H1 (cell line): ENCODE measurements at regions not wholly inside any gene's neighbourhood (a gene's known extent, or its start where the extent isn't known, plus 50 kb on each side); places are given as distances from the start of the nearest gene placed in this dataset.

Experiments used
- CTCF ChIA-PET: fragments of 300-600 bp; sonication (Branson Sonifier 250); formaldehyde crosslinking; loops from one replicate; lab custom pipeline; 2021; ENCODE audit not compliant: partially characterized antibody; lab: Charles Lee
- POLR2A ChIA-PET: fragments of 300-600 bp; sonication (Branson Sonifier 250); formaldehyde crosslinking; loops from one replicate; lab custom pipeline; 2021; ENCODE audit warnings: inconsistent platforms; ENCODE audit not compliant: partially characterized antibody; lab: Charles Lee
- DNase-seq, 2 experiments: peaks; one replicate each; pipeline versions ENCODE4 v3.0.0 to v3.0.0-alpha.2; 2010 to 2022; ENCODE audit warnings: low spot score in 2 of 2, low read depth in 1 of 2, mixed read lengths in 1 of 2
- FAIRE-seq: peaks from 2 replicates; lab custom pipeline; 2011; peaks lifted over from hg19 to GRCh38; lab: Jason Lieb, UNC
- H2AFZ ChIP-seq: 2 replicates; pipeline ENCODE4 v1.8.1; 2012; ENCODE audit warnings: low read length, inconsistent platforms
- H2AK5ac ChIP-seq: 2 replicates; pipeline ENCODE4 v1.6.1; 2013; ENCODE audit warnings: low read depth, low read length
- H2BK120ac ChIP-seq: replicated peaks from 2 replicates; pipeline ENCODE3; 2013; ENCODE audit warnings: low read depth, low read length, inconsistent platforms
- H2BK12ac ChIP-seq: 2 replicates; pipeline ENCODE4 v1.6.1; 2013; ENCODE audit warnings: low read depth, low read length
- H2BK15ac ChIP-seq: 2 replicates; pipeline ENCODE4 v1.6.1; 2013; ENCODE audit warnings: low read length
- H2BK20ac ChIP-seq: 2 replicates; pipeline ENCODE4 v1.6.1; 2013; ENCODE audit warnings: low read length
- H2BK5ac ChIP-seq: 2 replicates; pipeline ENCODE4 v1.6.1; 2013; ENCODE audit warnings: low read depth, low read length
- H3K14ac ChIP-seq: 2 replicates; pipeline ENCODE4 v1.6.1; 2013; ENCODE audit warnings: inconsistent platforms; ENCODE audit not compliant: insufficient read length
- H3K18ac ChIP-seq: 2 replicates; pipeline ENCODE4 v1.6.1; 2013; ENCODE audit warnings: low read length; ENCODE audit errors: extremely low read depth
- H3K23ac ChIP-seq: 2 replicates; pipeline ENCODE4 v1.6.1; 2013; ENCODE audit warnings: inconsistent platforms; ENCODE audit not compliant: insufficient read length
- H3K23me2 ChIP-seq: 2 replicates; pipeline ENCODE4 v1.6.1; 2013; ENCODE audit warnings: low read depth, low read length
- H3K27ac ChIP-seq: 2 replicates; pipeline ENCODE4 v1.6.1; 2011; ENCODE audit warnings: low read depth, low read length, inconsistent platforms
- H3K27me3 ChIP-seq, 4 experiments: replicated peaks in 1 of 4; 1 replicate in 1 of 4; 2 replicates in 3 of 4; pipeline versions ENCODE4 v1.6.1 to v1.8.1; 2011 to 2013; ENCODE audit warnings: low read length in 3 of 4, mild to moderate bottlenecking in 3 of 4, inconsistent platforms in 2 of 4, mixed read lengths in 2 of 4, moderate library complexity in 1 of 4; ENCODE audit not compliant: control insufficient read depth in 3 of 4, insufficient read depth in 3 of 4; ENCODE audit errors: extremely low read depth in 1 of 4
- H3K36me3 ChIP-seq, 4 experiments: 2 replicates each; pipeline versions ENCODE4 v1.6.1 to v1.8.1; 2011 to 2013; ENCODE audit warnings: mild to moderate bottlenecking in 4 of 4, low read length in 3 of 4, moderate library complexity in 2 of 4, control low read depth in 1 of 4, inconsistent platforms in 1 of 4; ENCODE audit not compliant: insufficient read depth in 4 of 4, control insufficient read depth in 2 of 4
- H3K4ac ChIP-seq: replicated peaks from 2 replicates; pipeline ENCODE3; 2013; ENCODE audit warnings: low read length, low read depth, mixed read lengths, inconsistent platforms; ENCODE audit not compliant: insufficient read length
- H3K4me1 ChIP-seq, 4 experiments: replicated peaks in 1 of 4; 1 replicate in 1 of 4; 2 replicates in 3 of 4; pipeline versions ENCODE4 v1.6.1 to v1.8.1; 2011 to 2013; ENCODE audit warnings: low read length in 3 of 4, inconsistent platforms in 2 of 4, mixed read lengths in 1 of 4; ENCODE audit not compliant: insufficient read depth in 4 of 4, control insufficient read depth in 3 of 4
- H3K4me2 ChIP-seq, 2 experiments: 2 replicates each; pipeline versions ENCODE4 v1.6.1 to v1.8.1; 2011 to 2013; ENCODE audit warnings: low read depth in 2 of 2, low read length in 2 of 2, control low read depth in 1 of 2, inconsistent platforms in 1 of 2, mild to moderate bottlenecking in 1 of 2; ENCODE audit not compliant: insufficient read depth in 1 of 2
- H3K4me3 ChIP-seq, 4 experiments: fragments of 200-600, 300-600 bp in 1 of 4; sonication (generic), shearing (Covaris generic), sonication (Bioruptor Twin) in 1 of 4; 2 replicates each; pipeline versions ENCODE4 v1.5.1 to v1.8.1; 2011 to 2016; ENCODE audit warnings: low read length in 4 of 4, low read depth in 3 of 4, control low read depth in 2 of 4, inconsistent platforms in 2 of 4, mild to moderate bottlenecking in 2 of 4, mixed read lengths in 1 of 4, moderate library complexity in 1 of 4; ENCODE audit not compliant: insufficient read depth in 2 of 4; ENCODE audit errors: extremely low read depth in 1 of 4
- H3K56ac ChIP-seq: replicated peaks from 2 replicates; pipeline ENCODE3; 2013; ENCODE audit warnings: low read depth, mild to moderate bottlenecking, mixed read lengths, low read length, inconsistent platforms; ENCODE audit not compliant: insufficient read length
- H3K79me1 ChIP-seq: 2 replicates; pipeline ENCODE4 v1.6.1; 2013; ENCODE audit warnings: low read depth, low read length, control low read depth
- H3K79me2 ChIP-seq, 2 experiments: 2 replicates each; pipeline versions ENCODE4 v1.6.1 to v1.8.1; 2012 to 2013; ENCODE audit warnings: low read length in 2 of 2, mild to moderate bottlenecking in 2 of 2, inconsistent platforms in 1 of 2; ENCODE audit not compliant: insufficient read depth in 2 of 2, control insufficient read depth in 1 of 2
- H3K9ac ChIP-seq, 4 experiments: replicated peaks in 1 of 4; 1 replicate in 1 of 4; 2 replicates in 3 of 4; pipeline versions ENCODE4 v1.6.1 to v1.8.1; 2011 to 2013; ENCODE audit warnings: low read depth in 3 of 4, low read length in 3 of 4, control low read depth in 2 of 4, mild to moderate bottlenecking in 2 of 4, moderate library complexity in 2 of 4, inconsistent platforms in 1 of 4; ENCODE audit errors: extremely low read depth in 1 of 4
- H3K9me3 ChIP-seq, 2 experiments: 2 replicates each; pipeline versions ENCODE4 v1.6.1 to v1.8.1; 2012 to 2013; ENCODE audit warnings: mild to moderate bottlenecking in 2 of 2, moderate library complexity in 2 of 2, control low read depth in 1 of 2, inconsistent platforms in 1 of 2, low read depth in 1 of 2, low read length in 1 of 2, mixed read lengths in 1 of 2; ENCODE audit not compliant: insufficient read depth in 2 of 2
- H4K20me1 ChIP-seq, 2 experiments: replicated peaks in 1 of 2; 2 replicates each; pipeline versions ENCODE3 to v1.8.1; 2011 to 2013; ENCODE audit warnings: inconsistent platforms in 2 of 2, low read length in 2 of 2, mild to moderate bottlenecking in 1 of 2; ENCODE audit not compliant: insufficient read depth in 2 of 2, control insufficient read depth in 1 of 2
- H4K5ac ChIP-seq: 2 replicates; pipeline ENCODE4 v1.6.1; 2013; ENCODE audit warnings: low read length, low read depth, mixed read lengths, inconsistent platforms; ENCODE audit not compliant: insufficient read length
- H4K8ac ChIP-seq: 2 replicates; pipeline ENCODE4 v1.8.0; 2013; ENCODE audit warnings: mild to moderate bottlenecking, moderate library complexity, low read length, inconsistent platforms; ENCODE audit not compliant: insufficient read depth; ENCODE audit errors: extremely low read depth
- H4K91ac ChIP-seq: replicated peaks from 2 replicates; pipeline ENCODE3; 2013; ENCODE audit warnings: low read length, mixed read lengths, inconsistent platforms; ENCODE audit not compliant: insufficient read length
- RXRA ChIP-seq: IDR thresholded peaks from 2 replicates; pipeline ENCODE4 v1.6.1; 2011; ENCODE audit warnings: low read depth, mild to moderate bottlenecking, low read length, moderate library complexity; ENCODE audit not compliant: insufficient read depth
- WGBS, 2 experiments: shearing (Covaris generic) in 1 of 2; methylation state at CpG; one replicate each; pipeline versions ENCODE4 v1.1.6 to v1.1.7; 2013 to 2015; ENCODE audit warnings: low lambda C conversion rate in 2 of 2, mixed read lengths in 2 of 2, inconsistent platforms in 1 of 2, low coverage in 1 of 2, missing lambda C conversion rate in 1 of 2; ENCODE audit not compliant: insufficient replicate concordance in 2 of 2, insufficient coverage in 1 of 2, insufficient read length in 1 of 2; ENCODE audit errors: extremely low coverage in 1 of 2, missing lambda C conversion rate in 1 of 2; 5-methylcytosine and 5-hydroxymethylcytosine counted together

GRCh38 chr9:95574866-95575553, 58.2 kb upstream of the PTCH1 start:
- Histone ChIP-seq H4K5ac (no peak overlapping the region), H3K9me3 (no peaks in the 10 kb centered on the region), H3K4me1 (no peaks in the 10 kb centered on the region; a peak in 3 of 7 replicates), H3K18ac (no peak overlapping the region), H2BK15ac (no peak overlapping the region), H2AK5ac (peak overlapping the region; percentile 16; the same call in 1 of the 2 replicates), H2BK12ac (0 out of 2 replicates have a peak overlapping the region, but pooled peaks have one; percentile 75), H3K4me2 (no peak overlapping the region), H3K56ac (no peak overlapping the region), H4K20me1 (no peaks in the 10 kb centered on the region), H3K23me2 (no peaks in the 10 kb centered on the region), H3K4ac (no peak overlapping the region), H2BK20ac (0 out of 2 replicates have a peak overlapping the region, but pooled peaks have one; percentile 61), H3K79me2 (no peaks in the 10 kb centered on the region), H2BK120ac (no peak overlapping the region), H3K23ac (no peak overlapping the region), H3K79me1 (no peaks in the 10 kb centered on the region), H3K9ac (no peak overlapping the region), H3K27me3 (no peaks in the 10 kb centered on the region; a peak in 2 of 7 replicates), H3K36me3 (no peaks in the 10 kb centered on the region), H2BK5ac (no peak overlapping the region), H2AFZ (no peak overlapping the region), H4K91ac (no peak overlapping the region), H3K4me3 (no peak overlapping the region), H4K8ac (no peak overlapping the region), H3K27ac (no peak overlapping the region), H3K14ac (no peak overlapping the region)
- 85% methylated on average over 8 of the region's 14 CpGs; no CpG with 5 or more reads in 1 of the 2 experiments for WGBS, 2 experiments
- FAIRE-seq (no peak), DNase-seq (no peak)
- ChIA-PET CTCF (no interaction called here), POLR2A (no interaction called here)
- TF ChIP-seq RXRA, result no peak
